OCI-LY3 (cell line): ENCODE measurements at regions not wholly inside any gene's neighbourhood (a gene's known extent, or its start where the extent isn't known, plus 50 kb on each side); places are given as distances from the start of the nearest gene placed in this dataset.

ENCODE experiments used
- EZH2phosphoT487 ChIP-seq: fragments of 200-600 bp; shearing (Covaris generic); IDR thresholded peaks from 2 replicates; pipeline ENCODE4 v1.6.1; 2018; ENCODE audit warnings: antibody characterized with exemption, mixed run types, low read depth
- TF ChIP-seq, protein P1 (sequence below): fragments of 200-600, 300-600 bp; sonication (generic); IDR thresholded peaks from 2 replicates; pipeline ENCODE4 v1.5.1; 2014; ENCODE audit warnings: antibody characterized with exemption, low read length, low read depth

DNA sequence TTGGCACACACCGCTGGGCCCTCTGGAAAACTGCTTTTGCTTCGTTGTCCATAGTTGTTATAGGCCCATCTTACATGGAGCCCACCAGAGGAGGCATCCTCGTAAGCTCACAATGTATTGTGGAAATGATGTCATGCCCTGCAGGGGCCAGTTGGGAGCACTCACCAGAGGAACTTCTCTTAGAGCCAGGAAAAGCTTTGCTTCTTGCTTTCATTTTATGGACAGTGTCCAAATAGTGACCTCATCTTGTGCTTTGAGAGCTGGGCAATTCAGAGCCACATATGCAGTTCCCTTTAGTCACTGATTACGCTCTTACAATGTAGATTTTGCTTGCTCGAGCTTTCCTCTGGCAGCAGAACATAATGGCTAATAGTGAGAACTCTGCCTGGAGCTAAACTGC lies 275.6 kb downstream of the AACS start:
- TF ChIP-seq, protein P1, sequence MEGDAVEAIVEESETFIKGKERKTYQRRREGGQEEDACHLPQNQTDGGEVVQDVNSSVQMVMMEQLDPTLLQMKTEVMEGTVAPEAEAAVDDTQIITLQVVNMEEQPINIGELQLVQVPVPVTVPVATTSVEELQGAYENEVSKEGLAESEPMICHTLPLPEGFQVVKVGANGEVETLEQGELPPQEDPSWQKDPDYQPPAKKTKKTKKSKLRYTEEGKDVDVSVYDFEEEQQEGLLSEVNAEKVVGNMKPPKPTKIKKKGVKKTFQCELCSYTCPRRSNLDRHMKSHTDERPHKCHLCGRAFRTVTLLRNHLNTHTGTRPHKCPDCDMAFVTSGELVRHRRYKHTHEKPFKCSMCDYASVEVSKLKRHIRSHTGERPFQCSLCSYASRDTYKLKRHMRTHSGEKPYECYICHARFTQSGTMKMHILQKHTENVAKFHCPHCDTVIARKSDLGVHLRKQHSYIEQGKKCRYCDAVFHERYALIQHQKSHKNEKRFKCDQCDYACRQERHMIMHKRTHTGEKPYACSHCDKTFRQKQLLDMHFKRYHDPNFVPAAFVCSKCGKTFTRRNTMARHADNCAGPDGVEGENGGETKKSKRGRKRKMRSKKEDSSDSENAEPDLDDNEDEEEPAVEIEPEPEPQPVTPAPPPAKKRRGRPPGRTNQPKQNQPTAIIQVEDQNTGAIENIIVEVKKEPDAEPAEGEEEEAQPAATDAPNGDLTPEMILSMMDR, result no peak
- no peak for TF ChIP-seq EZH2phosphoT487
